ENCODE measurements at regions not wholly inside any gene's neighbourhood (a gene's known extent, or its start where the extent isn't known, plus 50 kb on each side); places are given as distances from the start of the nearest gene placed in this dataset.

GRCh38 chr17:13405080-13405479, 196.6 kb downstream of the HS3ST3A1 start:
- POLR2A ChIA-PET (ENCODE audit: low non-redundant PET), result no interaction called here
- intact Hi-C loops (cut with micrococcal nuclease; ENCODE audit: unreplicated experiment), result no loop called here
- CTCF ChIA-PET, result no interaction called here

GRCh38 chr17:13403982-13404946, 197.5 kb downstream of the HS3ST3A1 start:
- POLR2A ChIA-PET (ENCODE audit: low non-redundant PET), result no interaction called here
- H3K27me3 ChIP-seq (replicated peaks; ENCODE audit: insufficient read depth, low read depth, low read length, poor library complexity), result no peaks in the 10 kb centered on the region
- H3K27ac ChIP-seq (ENCODE audit: low read depth, low read length, poor library complexity, severe bottlenecking), result no peak overlapping the region
- H3K9me3 ChIP-seq (ENCODE audit: low read depth, low read length, poor library complexity, severe bottlenecking), result peaks cover 20% of the 10 kb centered on the region
- no peaks in the 10 kb centered on the region for H3K4me1 ChIP-seq (ENCODE audit: insufficient read depth, low read length, poor library complexity, severe bottlenecking)
- no peak overlapping the region for H3K4me3 ChIP-seq (ENCODE audit: low read depth, low read length, poor library complexity, severe bottlenecking)
- no TSS peak for BruUV-seq (replicated peaks)
- CTCF ChIA-PET, result no interaction called here
- no peak for TF ChIP-seq CTCF (conservative IDR thresholded peaks at IDR 0.05; ENCODE audit: low read depth, low read length)
- no peak for TF ChIP-seq EZH2 (IDR thresholded peaks at IDR 0.05; ENCODE audit: borderline replicate concordance, low read depth, low read length, poor library complexity, severe bottlenecking)
- intact Hi-C loops (cut with micrococcal nuclease; ENCODE audit: unreplicated experiment), result no loop called here
- no peak for DNase-seq (ENCODE audit: low spot score)
- H3K36me3 ChIP-seq (ENCODE audit: insufficient read depth, low read length, poor library complexity, severe bottlenecking), result no peaks in the 10 kb centered on the region

More at GRCh38 chr17:13405080-13405479, 196.6 kb downstream of the HS3ST3A1 start:
- no peak for DNase-seq (ENCODE audit: low spot score)
- Histone ChIP-seq H3K36me3 (ENCODE audit: insufficient read depth, low read length, poor library complexity, severe bottlenecking) (no peaks in the 10 kb centered on the region), H3K27me3 (replicated peaks; ENCODE audit: insufficient read depth, low read depth, low read length, poor library complexity) (no peaks in the 10 kb centered on the region), H3K9me3 (ENCODE audit: low read depth, low read length, poor library complexity, severe bottlenecking) (peaks cover 20% of the 10 kb centered on the region), H3K27ac (ENCODE audit: low read depth, low read length, poor library complexity, severe bottlenecking) (no peak overlapping the region), H3K4me1 (ENCODE audit: insufficient read depth, low read length, poor library complexity, severe bottlenecking) (no peaks in the 10 kb centered on the region), H3K4me3 (ENCODE audit: low read depth, low read length, poor library complexity, severe bottlenecking) (no peak overlapping the region)
- BruUV-seq (replicated peaks), result no TSS peak
- TF ChIP-seq EZH2 (IDR thresholded peaks at IDR 0.05; ENCODE audit: borderline replicate concordance, low read depth, low read length, poor library complexity, severe bottlenecking) (no peak), CTCF (conservative IDR thresholded peaks at IDR 0.05; ENCODE audit: low read depth, low read length) (no peak)

GRCh38 chr17:13400491-13400890, 201.2 kb downstream of the HS3ST3A1 start:
- ChIA-PET POLR2A (ENCODE audit: low non-redundant PET) (no interaction called here), CTCF (no interaction called here)
- no peak for DNase-seq (ENCODE audit: low spot score)
- H3K4me1 ChIP-seq (ENCODE audit: insufficient read depth, low read length, poor library complexity, severe bottlenecking), result no peaks in the 10 kb centered on the region
- no peak for TF ChIP-seq CTCF (conservative IDR thresholded peaks at IDR 0.05; ENCODE audit: low read depth, low read length)
- no peak for TF ChIP-seq EZH2 (IDR thresholded peaks at IDR 0.05; ENCODE audit: borderline replicate concordance, low read depth, low read length, poor library complexity, severe bottlenecking)
- no peaks in the 10 kb centered on the region for H3K27me3 ChIP-seq (replicated peaks; ENCODE audit: insufficient read depth, low read depth, low read length, poor library complexity)
- intact Hi-C loops (cut with micrococcal nuclease; ENCODE audit: unreplicated experiment), result no loop called here
- H3K36me3 ChIP-seq (ENCODE audit: insufficient read depth, low read length, poor library complexity, severe bottlenecking), result no peaks in the 10 kb centered on the region
- H3K4me3 ChIP-seq (ENCODE audit: low read depth, low read length, poor library complexity, severe bottlenecking), result no peak overlapping the region
- no peak overlapping the region for H3K27ac ChIP-seq (ENCODE audit: low read depth, low read length, poor library complexity, severe bottlenecking)
- no TSS peak for BruUV-seq (replicated peaks)
- H3K9me3 ChIP-seq (ENCODE audit: low read depth, low read length, poor library complexity, severe bottlenecking), result peaks cover 10% of the 10 kb centered on the region

All from A673 (cell line).